Caco-2 (cell line): ENCODE measurements at regions not wholly inside any gene's neighbourhood (a gene's known extent, or its start where the extent isn't known, plus 50 kb on each side); places are given as distances from the start of the nearest gene placed in this dataset.

Source experiments
- BruUV-seq: library from RNA; stranded (reverse); fragments of 400-500 nt; replicated peaks from 2 replicates; lab custom pipeline; 2021; lab: Mats Ljungman, UMichigan
- CTCF ChIA-PET: fragments of 300-600 bp; sonication (Branson Sonifier 250); formaldehyde crosslinking; loops from one replicate; lab custom pipeline; 2022; ENCODE audit warnings: antibody characterized with exemption; lab: Charles Lee
- POLR2A ChIA-PET: fragments of 300-600 bp; sonication (Branson Sonifier 250); formaldehyde crosslinking; loops from one replicate; lab custom pipeline; 2022; ENCODE audit warnings: antibody characterized with exemption; lab: Charles Lee
- DNase-seq, 2 experiments: peaks; one replicate each; pipeline versions ENCODE4 v3.0.0 to v3.0.0-alpha.2; 2020 to 2022
- H3K27me3 ChIP-seq: replicated peaks from 2 replicates; pipeline ENCODE4 v1.6.0; 2011; ENCODE audit warnings: low read length; ENCODE audit not compliant: control insufficient read depth, insufficient read depth
- H3K36me3 ChIP-seq: 2 replicates; pipeline ENCODE4 v1.5.1; 2011; ENCODE audit warnings: low read length; ENCODE audit not compliant: control insufficient read depth, insufficient read depth
- H3K4me1 ChIP-seq: fragments of 250-450 bp; sonication (Bioruptor Pico); 2 replicates; pipeline ENCODE4 v1.5.1; 2020; ENCODE audit warnings: mild to moderate bottlenecking
- H3K4me3 ChIP-seq: 2 replicates; pipeline ENCODE4 v1.5.1; 2011; ENCODE audit warnings: low read depth, mild to moderate bottlenecking, control low read depth, low read length
- H3K9me3 ChIP-seq: fragments of 250-450 bp; sonication (Bioruptor Pico); 2 replicates; pipeline ENCODE4 v1.5.1; 2020; ENCODE audit warnings: mild to moderate bottlenecking, moderate library complexity
- H3K27ac Mint-ChIP-seq: one replicate; pipeline ENCODE4 v1.8.0; 2022; ENCODE audit warnings: mixed read lengths; ENCODE audit not compliant: unreplicated experiment
- H3K27me3 Mint-ChIP-seq: one replicate; pipeline ENCODE4 v1.8.0; 2022; ENCODE audit warnings: mixed read lengths; ENCODE audit not compliant: insufficient read depth, unreplicated experiment
- H3K36me3 Mint-ChIP-seq: one replicate; pipeline ENCODE4 v1.8.0; 2022; ENCODE audit warnings: mild to moderate bottlenecking, mixed read lengths; ENCODE audit not compliant: insufficient read depth, unreplicated experiment
- H3K4me1 Mint-ChIP-seq: one replicate; pipeline ENCODE4 v1.8.0; 2022; ENCODE audit warnings: low read depth, mixed read lengths; ENCODE audit not compliant: unreplicated experiment
- H3K4me3 Mint-ChIP-seq: one replicate; pipeline ENCODE4 v1.8.0; 2022; ENCODE audit warnings: mild to moderate bottlenecking, moderate library complexity, mixed read lengths; ENCODE audit not compliant: unreplicated experiment
- H3K9me3 Mint-ChIP-seq: one replicate; pipeline ENCODE4 v1.8.0; 2022; ENCODE audit warnings: mixed read lengths; ENCODE audit not compliant: unreplicated experiment
- intact Hi-C: fragments of 100-400 bp; cut with micrococcal nuclease; formaldehyde crosslinking; loops from one replicate; pipeline ENCODE4 v1.10.0; 2022; ENCODE audit not compliant: unreplicated experiment
- TF ChIP-seq, protein P1 (sequence below), 2 experiments: fragments of 200-600 bp in 1 of 2; IDR thresholded peaks; 1 replicate in 1 of 2; 2 replicates in 1 of 2; pipeline versions ENCODE4 v1.5.1 to v1.8.0; 2011 to 2022; ENCODE audit warnings: antibody characterized with exemption in 1 of 2, control low read depth in 1 of 2, inconsistent platforms in 1 of 2, low read depth in 1 of 2, low read length in 1 of 2, mild to moderate bottlenecking in 1 of 2, moderate library complexity in 1 of 2; ENCODE audit not compliant: insufficient read depth in 1 of 2, severe bottlenecking in 1 of 2, unreplicated experiment in 1 of 2

DNA sequence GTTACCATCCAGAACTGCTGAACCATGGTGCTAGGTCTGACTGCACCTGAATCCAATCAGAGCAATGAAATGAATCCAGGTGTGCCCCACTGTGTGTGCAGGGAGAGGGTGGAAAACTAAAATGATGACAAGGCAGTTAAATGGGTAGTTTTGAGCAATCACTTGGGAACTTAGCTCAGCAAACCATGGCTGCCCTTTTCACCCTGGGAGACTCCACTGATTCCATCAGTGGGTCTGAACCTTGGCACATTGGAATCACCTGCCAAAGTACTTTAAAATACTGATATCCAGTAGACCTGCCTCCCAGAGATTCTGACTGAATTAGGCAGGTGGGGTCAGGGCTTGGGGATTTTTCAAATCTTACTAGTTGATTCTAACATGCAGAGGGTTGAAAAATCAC lies 59.8 kb upstream of the USP3 start:
- no peaks in the 10 kb centered on the region for H3K9me3 Mint-ChIP-seq
- TF ChIP-seq, protein P1, sequence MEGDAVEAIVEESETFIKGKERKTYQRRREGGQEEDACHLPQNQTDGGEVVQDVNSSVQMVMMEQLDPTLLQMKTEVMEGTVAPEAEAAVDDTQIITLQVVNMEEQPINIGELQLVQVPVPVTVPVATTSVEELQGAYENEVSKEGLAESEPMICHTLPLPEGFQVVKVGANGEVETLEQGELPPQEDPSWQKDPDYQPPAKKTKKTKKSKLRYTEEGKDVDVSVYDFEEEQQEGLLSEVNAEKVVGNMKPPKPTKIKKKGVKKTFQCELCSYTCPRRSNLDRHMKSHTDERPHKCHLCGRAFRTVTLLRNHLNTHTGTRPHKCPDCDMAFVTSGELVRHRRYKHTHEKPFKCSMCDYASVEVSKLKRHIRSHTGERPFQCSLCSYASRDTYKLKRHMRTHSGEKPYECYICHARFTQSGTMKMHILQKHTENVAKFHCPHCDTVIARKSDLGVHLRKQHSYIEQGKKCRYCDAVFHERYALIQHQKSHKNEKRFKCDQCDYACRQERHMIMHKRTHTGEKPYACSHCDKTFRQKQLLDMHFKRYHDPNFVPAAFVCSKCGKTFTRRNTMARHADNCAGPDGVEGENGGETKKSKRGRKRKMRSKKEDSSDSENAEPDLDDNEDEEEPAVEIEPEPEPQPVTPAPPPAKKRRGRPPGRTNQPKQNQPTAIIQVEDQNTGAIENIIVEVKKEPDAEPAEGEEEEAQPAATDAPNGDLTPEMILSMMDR (IDR thresholded peaks at IDR 0.05; ENCODE audit: insufficient read depth in 1 of 2, low read depth in 1 of 2, low read length in 1 of 2, severe bottlenecking in 1 of 2, unreplicated experiment in 1 of 2): no peak
- no peak for DNase-seq
- no TSS peak for BruUV-seq
- H3K4me1 ChIP-seq: peaks cover 5% of the 10 kb centered on the region
- intact Hi-C loops: no loop called here
- H3K27me3 ChIP-seq: no peaks in the 10 kb centered on the region
- no peak overlapping the region for H3K27ac Mint-ChIP-seq
- peaks cover 3% of the 10 kb centered on the region for H3K4me1 Mint-ChIP-seq
- H3K9me3 ChIP-seq: no peaks in the 10 kb centered on the region
- H3K4me3 Mint-ChIP-seq: no peak overlapping the region
- ChIA-PET CTCF (no interaction called here), POLR2A (interaction anchor here (1.0 kb wide), 1 partner anchor 16 kb away, joined by 3 read pairs; no protein-coding TSS in a partner anchor)
- no peak overlapping the region for H3K4me3 ChIP-seq
- no peaks in the 10 kb centered on the region for H3K27me3 Mint-ChIP-seq
- H3K36me3 Mint-ChIP-seq: no peaks in the 10 kb centered on the region
- H3K36me3 ChIP-seq: no peaks in the 10 kb centered on the region

DNA sequence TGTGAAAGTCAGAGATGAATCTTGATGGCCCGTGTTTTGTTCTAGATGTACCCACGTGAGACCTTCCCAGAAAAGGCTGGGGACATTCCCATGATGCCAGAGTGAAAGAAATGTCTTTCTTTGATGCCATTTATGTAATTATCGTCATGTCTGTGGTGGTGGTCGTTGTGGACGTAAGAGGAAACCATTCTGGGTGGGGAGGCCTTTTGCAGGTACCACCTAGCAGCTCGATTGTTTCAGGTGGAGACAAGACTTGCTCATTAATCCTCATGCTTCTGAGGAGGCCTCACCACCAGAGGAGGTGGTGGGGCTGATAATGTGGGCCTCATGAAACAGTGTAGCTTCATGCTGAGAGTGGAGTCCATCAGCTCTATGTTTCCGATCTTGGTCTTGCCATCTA lies 58.1 kb upstream of the USP3 start:
- H3K9me3 Mint-ChIP-seq: no peaks in the 10 kb centered on the region
- H3K4me1 ChIP-seq: peaks cover 19% of the 10 kb centered on the region
- peaks cover 9% of the 10 kb centered on the region for H3K4me1 Mint-ChIP-seq
- no peaks in the 10 kb centered on the region for H3K36me3 ChIP-seq
- CTCF ChIA-PET: no interaction called here
- H3K27ac Mint-ChIP-seq: no peak overlapping the region
- POLR2A ChIA-PET: no interaction called here
- no peaks in the 10 kb centered on the region for H3K9me3 ChIP-seq
- no TSS peak for BruUV-seq
- H3K36me3 Mint-ChIP-seq: no peaks in the 10 kb centered on the region
- no peak for DNase-seq
- H3K4me3 ChIP-seq: no peak overlapping the region
- TF ChIP-seq, protein P1 (IDR thresholded peaks at IDR 0.05; ENCODE audit: insufficient read depth in 1 of 2, low read depth in 1 of 2, low read length in 1 of 2, severe bottlenecking in 1 of 2, unreplicated experiment in 1 of 2): no peak
- intact Hi-C loops: no loop called here
- no peak overlapping the region for H3K4me3 Mint-ChIP-seq
- H3K27me3 Mint-ChIP-seq: no peaks in the 10 kb centered on the region
- H3K27me3 ChIP-seq: no peaks in the 10 kb centered on the region

DNA sequence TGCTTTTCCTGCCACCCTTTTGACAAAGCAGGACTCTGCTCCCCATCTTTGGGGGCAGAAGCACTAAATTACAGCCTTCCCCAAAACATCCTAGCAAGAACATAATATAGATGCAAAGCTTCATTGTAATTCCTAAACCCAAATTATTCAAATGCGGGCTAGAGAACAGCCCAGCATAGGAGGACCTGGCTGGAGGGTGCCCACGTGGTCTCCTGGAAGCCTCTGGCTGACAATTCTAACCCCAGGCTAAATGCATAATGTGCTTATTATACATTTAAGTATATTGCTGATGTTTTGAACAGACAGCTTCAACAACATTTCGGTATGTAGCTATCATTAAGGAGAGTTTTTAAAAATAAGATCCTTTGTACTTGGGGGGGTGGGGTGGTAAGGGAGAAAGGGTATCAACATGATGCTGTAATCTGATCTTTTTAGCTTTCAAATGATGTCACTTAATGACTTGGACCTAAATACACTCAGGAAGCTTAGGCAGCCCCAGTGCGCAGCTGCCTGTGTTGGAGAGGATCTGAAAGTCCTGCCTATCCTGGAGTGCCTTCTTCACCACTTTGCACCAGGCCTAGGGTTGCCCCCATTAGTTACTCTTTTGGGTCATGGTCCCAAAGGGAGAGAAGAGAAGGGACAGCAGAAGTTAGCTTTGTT lies 57.2 kb upstream of the USP3 start:
- CTCF ChIA-PET: no interaction called here
- intact Hi-C loops: no loop called here
- no peaks in the 10 kb centered on the region for H3K27me3 Mint-ChIP-seq
- Histone ChIP-seq H3K27me3 (no peaks in the 10 kb centered on the region), H3K4me1 (peaks cover 19% of the 10 kb centered on the region), H3K9me3 (no peaks in the 10 kb centered on the region), H3K36me3 (no peaks in the 10 kb centered on the region), H3K4me3 (no peak overlapping the region)
- no TSS peak for BruUV-seq
- no peak for DNase-seq
- no peak overlapping the region for H3K4me3 Mint-ChIP-seq
- H3K36me3 Mint-ChIP-seq: no peaks in the 10 kb centered on the region
- H3K27ac Mint-ChIP-seq: no peak overlapping the region
- POLR2A ChIA-PET: interaction anchor here (0.6 kb wide), 1 partner anchor 57 kb away, joined by 4 read pairs; no protein-coding TSS in a partner anchor
- peaks cover 9% of the 10 kb centered on the region for H3K4me1 Mint-ChIP-seq
- TF ChIP-seq, protein P1 (IDR thresholded peaks at IDR 0.05; ENCODE audit: insufficient read depth in 1 of 2, low read depth in 1 of 2, low read length in 1 of 2, severe bottlenecking in 1 of 2, unreplicated experiment in 1 of 2): no peak
- H3K9me3 Mint-ChIP-seq: no peaks in the 10 kb centered on the region
